WTC11 (cell line): ENCODE measurements at regions not wholly inside any gene's neighbourhood (a gene's known extent, or its start where the extent isn't known, plus 50 kb on each side); places are given as distances from the start of the nearest gene placed in this dataset.
"Not testable (repeated sequence)": the region's sequence is repeated elsewhere in the genome, so short reads cannot be mapped to it uniquely, and the experiment has no call there.

ENCODE experiments used
- ATAC-seq: fragments of 200-7000 bp; cut with Tn5 transposase; 2 replicates; pipeline ENCODE4 v1.10.0; 2021; ENCODE audit warnings: mild to moderate bottlenecking, moderate library complexity
- CTCF ChIA-PET: fragments of 300-600 bp; sonication (Branson Sonifier 250); formaldehyde crosslinking; loops from one replicate; lab custom pipeline; 2021; ENCODE audit warnings: antibody characterized with exemption; lab: Charles Lee
- POLR2A ChIA-PET: fragments of 350-600 bp; sonication (Branson Sonifier 250); formaldehyde crosslinking; loops from one replicate; lab custom pipeline; 2021; ENCODE audit warnings: antibody characterized with exemption; lab: Charles Lee
- DNase-seq: peaks from one replicate; pipeline ENCODE4 v3.0.0; 2021; ENCODE audit warnings: low spot score
- H3K27ac Mint-ChIP-seq: 2 replicates; pipeline ENCODE4 v1.8.0; 2021; ENCODE audit warnings: mixed read lengths
- H3K27me3 Mint-ChIP-seq: 2 replicates; pipeline ENCODE4 v1.8.0; 2021; ENCODE audit warnings: low read depth, mild to moderate bottlenecking, moderate library complexity, mixed read lengths
- H3K36me3 Mint-ChIP-seq: 2 replicates; pipeline ENCODE4 v1.8.0; 2021; ENCODE audit warnings: mixed read lengths
- H3K4me1 Mint-ChIP-seq: 2 replicates; pipeline ENCODE4 v1.8.0; 2022; ENCODE audit warnings: mixed read lengths
- H3K4me3 Mint-ChIP-seq: 2 replicates; pipeline ENCODE4 v1.8.0; 2021; ENCODE audit warnings: mild to moderate bottlenecking, moderate library complexity, mixed read lengths
- H3K9me3 Mint-ChIP-seq: 2 replicates; pipeline ENCODE4 v1.8.0; 2021; ENCODE audit warnings: mixed read lengths

DNA sequence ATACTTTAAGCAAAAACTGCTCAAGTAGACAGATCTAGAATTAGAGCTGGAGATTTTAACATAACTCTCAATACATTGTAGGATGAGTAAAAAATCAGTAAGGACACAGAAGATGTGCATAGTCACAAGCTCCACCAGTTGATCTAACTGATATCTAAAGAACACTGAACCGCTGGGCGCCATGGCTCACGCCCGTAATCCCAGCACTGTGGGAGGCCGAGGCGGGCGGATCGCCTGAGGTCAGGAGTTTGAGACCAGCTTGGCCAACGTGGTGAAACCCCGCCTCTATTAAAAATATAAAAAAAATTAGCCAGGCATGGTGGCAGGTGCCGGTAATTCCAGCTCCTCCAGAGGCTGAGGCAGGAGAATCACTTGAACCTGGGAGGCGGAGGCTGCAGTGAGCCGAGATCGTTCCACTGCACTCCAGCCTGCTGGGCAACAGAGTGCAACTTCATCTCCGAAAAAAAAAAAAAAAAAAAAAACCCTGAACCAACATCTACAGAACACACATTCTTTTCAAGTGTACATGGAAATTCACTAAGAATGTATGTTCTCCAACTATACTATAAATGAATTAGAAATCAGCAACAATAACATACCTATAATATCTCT, 1431.8 kb downstream of the FOXD4L5 start:
- H3K4me1 Mint-ChIP-seq, ATAC-seq, DNase-seq, POLR2A ChIA-PET, H3K27ac Mint-ChIP-seq, CTCF ChIA-PET, H3K4me3 Mint-ChIP-seq, H3K27me3 Mint-ChIP-seq: not testable (repeated sequence)
- peaks cover 47% of the 10 kb centered on the region for H3K9me3 Mint-ChIP-seq
- peaks cover 47% of the 10 kb centered on the region for H3K36me3 Mint-ChIP-seq

DNA sequence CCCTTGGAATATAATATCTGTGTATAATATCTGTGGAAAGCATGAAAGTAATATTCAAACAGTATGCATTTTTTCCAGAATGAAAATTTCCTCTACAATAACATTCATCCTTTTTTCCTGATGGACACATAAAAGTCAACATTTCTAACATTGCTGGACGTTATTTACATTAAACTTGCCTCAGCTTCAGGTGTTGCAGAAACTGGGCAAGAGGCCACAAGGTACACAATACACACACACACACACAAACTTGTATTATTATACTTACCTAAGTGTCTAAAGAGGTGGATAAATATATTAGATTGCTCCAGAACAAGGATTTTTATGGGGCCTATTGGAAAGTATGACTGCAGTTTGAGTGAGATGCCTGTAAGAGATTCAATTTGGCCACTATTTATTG, 1460.2 kb downstream of the FOXD4L5 start:
- H3K27ac Mint-ChIP-seq, ATAC-seq, DNase-seq, H3K4me3 Mint-ChIP-seq, H3K4me1 Mint-ChIP-seq, POLR2A ChIA-PET, CTCF ChIA-PET: not testable (repeated sequence)
- Mint-ChIP-seq H3K36me3 (peaks cover 32% of the 10 kb centered on the region), H3K9me3 (peaks cover 45% of the 10 kb centered on the region), H3K27me3 (peaks cover 45% of the 10 kb centered on the region)

DNA sequence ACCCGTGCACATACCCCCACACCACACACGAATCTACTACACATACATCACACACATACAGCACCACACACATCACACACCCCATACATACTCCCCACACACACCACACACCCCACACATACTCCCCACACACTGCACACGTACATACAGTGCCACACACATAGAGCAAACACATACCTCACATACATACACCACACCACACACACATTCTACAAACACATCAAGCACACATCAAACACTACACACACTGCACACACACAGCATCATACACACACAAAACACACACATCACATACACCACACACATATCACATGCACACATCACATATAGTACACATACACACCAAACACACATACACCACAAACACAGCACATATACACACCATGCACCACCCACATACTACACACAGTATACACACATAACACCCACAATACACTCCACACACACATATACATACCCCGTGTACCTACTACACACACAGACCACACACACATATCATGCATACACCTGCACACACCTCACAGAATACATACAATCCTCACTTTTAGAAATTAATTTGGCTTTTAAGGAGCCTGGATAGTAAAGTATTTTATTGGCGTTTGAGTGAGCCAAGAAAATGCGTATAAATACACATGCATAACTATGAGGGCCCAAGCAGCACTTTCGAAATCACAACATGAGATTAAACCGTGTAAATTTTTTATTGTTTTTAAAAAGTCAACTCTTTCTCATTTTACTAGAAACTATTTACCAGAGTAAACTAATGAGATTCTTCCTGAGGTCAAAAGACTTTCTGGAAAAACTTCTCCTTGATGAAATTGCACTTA, 1461.4 kb downstream of the FOXD4L5 start:
- POLR2A ChIA-PET, CTCF ChIA-PET, H3K4me3 Mint-ChIP-seq, H3K4me1 Mint-ChIP-seq, H3K27ac Mint-ChIP-seq, DNase-seq, ATAC-seq: not testable (repeated sequence)
- H3K36me3 Mint-ChIP-seq, result peaks cover 29% of the 10 kb centered on the region
- peaks cover 36% of the 10 kb centered on the region for H3K9me3 Mint-ChIP-seq
- peaks cover 54% of the 10 kb centered on the region for H3K27me3 Mint-ChIP-seq

DNA sequence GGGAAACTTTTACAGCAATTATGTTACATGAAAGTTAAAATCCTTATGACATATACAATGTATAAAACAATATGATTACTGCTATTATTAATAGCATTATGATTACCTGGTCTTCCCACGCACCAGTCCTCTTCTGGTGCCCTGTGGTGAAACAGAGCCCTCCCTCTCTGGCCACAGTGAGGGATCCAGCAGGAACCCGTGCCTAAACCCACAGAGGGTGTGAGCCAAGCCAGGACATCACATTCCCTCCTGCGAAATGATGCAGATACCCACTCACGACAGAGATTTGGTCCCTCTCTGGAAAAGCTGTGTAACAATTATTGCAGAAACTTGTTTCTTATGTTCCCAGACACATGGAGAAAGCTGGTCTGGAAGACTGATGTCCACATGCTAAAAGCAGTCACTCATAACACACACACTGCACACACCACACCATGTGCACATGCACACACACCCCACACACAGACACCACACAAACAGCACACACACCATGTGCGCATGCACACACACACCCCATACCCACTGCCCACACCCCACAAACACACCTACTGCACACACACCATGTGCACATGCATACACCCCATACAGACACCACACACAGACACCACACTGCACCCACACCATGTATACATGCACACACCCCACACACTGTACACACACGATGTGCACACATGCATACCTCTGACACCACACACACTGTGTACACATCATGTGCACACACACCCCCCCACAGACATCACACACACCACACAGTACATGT, 1462.2 kb downstream of the FOXD4L5 start:
- H3K4me1 Mint-ChIP-seq, CTCF ChIA-PET, H3K4me3 Mint-ChIP-seq, H3K27ac Mint-ChIP-seq, ATAC-seq, POLR2A ChIA-PET, DNase-seq: not testable (repeated sequence)
- Mint-ChIP-seq H3K36me3 (peaks cover 32% of the 10 kb centered on the region), H3K9me3 (peaks cover 38% of the 10 kb centered on the region), H3K27me3 (peaks cover 59% of the 10 kb centered on the region)

DNA sequence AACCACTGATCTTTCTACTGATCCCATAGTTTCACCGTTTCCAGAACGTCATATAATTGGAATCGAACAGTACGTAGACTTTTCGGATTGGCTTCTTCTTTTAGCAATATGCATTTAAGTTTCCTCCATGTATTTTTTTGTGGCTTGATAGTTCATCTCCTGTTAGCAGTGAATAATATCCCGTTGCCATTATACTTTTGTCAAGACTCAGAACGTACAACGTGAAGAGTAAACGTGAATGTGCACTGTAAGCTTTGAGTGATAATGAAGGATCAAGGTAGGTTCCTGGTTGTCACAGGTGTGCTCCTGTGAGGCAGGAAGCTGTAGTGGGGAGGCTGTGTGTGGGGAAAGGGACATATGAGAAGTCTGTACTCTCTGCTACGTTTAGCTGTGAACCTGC, 1463.7 kb downstream of the FOXD4L5 start:
- H3K4me1 Mint-ChIP-seq, result peaks cover 16% of the 10 kb centered on the region
- POLR2A ChIA-PET, ATAC-seq, CTCF ChIA-PET, H3K27ac Mint-ChIP-seq, H3K4me3 Mint-ChIP-seq, DNase-seq: not testable (repeated sequence)
- H3K9me3 Mint-ChIP-seq, result peaks cover 39% of the 10 kb centered on the region
- peaks cover 38% of the 10 kb centered on the region for H3K36me3 Mint-ChIP-seq
- peaks cover 74% of the 10 kb centered on the region for H3K27me3 Mint-ChIP-seq

DNA sequence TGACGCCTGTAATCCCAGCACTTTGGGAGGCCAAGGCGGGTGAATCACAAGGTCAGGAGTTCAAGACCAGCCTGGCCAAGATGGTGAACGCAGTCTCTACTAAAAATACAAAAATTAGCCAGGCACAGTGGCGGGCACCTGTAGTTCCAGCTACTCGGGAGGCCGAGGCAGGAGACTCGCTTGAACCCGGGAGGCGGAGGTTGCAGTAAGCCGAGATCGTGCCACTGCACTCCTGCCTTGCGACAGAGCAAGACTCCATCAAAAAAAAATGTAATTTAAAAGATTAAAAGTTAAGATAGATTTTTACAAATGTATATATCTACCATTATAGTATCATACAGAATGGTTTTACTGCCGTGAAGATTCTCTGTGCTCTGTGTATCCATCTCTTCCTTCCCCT, 1464.1 kb downstream of the FOXD4L5 start:
- CTCF ChIA-PET, ATAC-seq, DNase-seq, H3K27ac Mint-ChIP-seq, H3K4me3 Mint-ChIP-seq, POLR2A ChIA-PET: not testable (repeated sequence)
- Mint-ChIP-seq H3K36me3 (peaks cover 42% of the 10 kb centered on the region), H3K9me3 (peaks cover 42% of the 10 kb centered on the region), H3K27me3 (peaks cover 78% of the 10 kb centered on the region), H3K4me1 (peaks cover 16% of the 10 kb centered on the region)

DNA sequence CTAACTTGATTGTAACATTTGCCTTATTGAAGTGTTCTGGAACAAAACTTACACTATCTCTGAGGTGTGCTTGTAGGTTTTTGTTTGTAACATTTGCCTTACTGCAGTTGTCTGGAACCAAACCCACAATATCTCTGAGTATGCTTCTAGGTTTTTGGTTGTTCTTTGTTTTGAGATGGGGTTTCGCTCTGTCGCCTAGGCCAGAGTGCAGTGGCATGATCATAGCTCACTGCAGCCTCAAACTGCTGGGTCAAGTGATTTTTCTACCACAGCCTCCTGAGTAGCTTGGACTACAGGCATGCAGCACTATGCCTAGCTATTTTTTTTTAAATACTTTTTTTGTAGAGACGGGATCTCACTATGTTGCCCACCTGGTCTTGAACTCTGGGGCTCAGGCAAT, 1464.6 kb downstream of the FOXD4L5 start:
- Mint-ChIP-seq H3K4me1 (peaks cover 16% of the 10 kb centered on the region), H3K9me3 (peaks cover 44% of the 10 kb centered on the region), H3K27me3 (peaks cover 79% of the 10 kb centered on the region), H3K36me3 (peaks cover 45% of the 10 kb centered on the region)
- POLR2A ChIA-PET, ATAC-seq, H3K4me3 Mint-ChIP-seq, CTCF ChIA-PET, H3K27ac Mint-ChIP-seq, DNase-seq: not testable (repeated sequence)
